Erythroblast (primary cell): ENCODE measurements at regions not wholly inside any gene's neighbourhood (a gene's known extent, or its start where the extent isn't known, plus 50 kb on each side); places are given as distances from the start of the nearest gene placed in this dataset.

Experiments used
- GATA1 ChIP-seq: IDR thresholded peaks from 2 replicates; pipeline ENCODE4 v1.6.1; 2011; ENCODE audit warnings: low read depth, mild to moderate bottlenecking, control low read depth, low read length, moderate library complexity
- POLR2A ChIP-seq: IDR thresholded peaks from 2 replicates; pipeline ENCODE4 v1.6.1; 2011; ENCODE audit warnings: mild to moderate bottlenecking, low read length

DNA sequence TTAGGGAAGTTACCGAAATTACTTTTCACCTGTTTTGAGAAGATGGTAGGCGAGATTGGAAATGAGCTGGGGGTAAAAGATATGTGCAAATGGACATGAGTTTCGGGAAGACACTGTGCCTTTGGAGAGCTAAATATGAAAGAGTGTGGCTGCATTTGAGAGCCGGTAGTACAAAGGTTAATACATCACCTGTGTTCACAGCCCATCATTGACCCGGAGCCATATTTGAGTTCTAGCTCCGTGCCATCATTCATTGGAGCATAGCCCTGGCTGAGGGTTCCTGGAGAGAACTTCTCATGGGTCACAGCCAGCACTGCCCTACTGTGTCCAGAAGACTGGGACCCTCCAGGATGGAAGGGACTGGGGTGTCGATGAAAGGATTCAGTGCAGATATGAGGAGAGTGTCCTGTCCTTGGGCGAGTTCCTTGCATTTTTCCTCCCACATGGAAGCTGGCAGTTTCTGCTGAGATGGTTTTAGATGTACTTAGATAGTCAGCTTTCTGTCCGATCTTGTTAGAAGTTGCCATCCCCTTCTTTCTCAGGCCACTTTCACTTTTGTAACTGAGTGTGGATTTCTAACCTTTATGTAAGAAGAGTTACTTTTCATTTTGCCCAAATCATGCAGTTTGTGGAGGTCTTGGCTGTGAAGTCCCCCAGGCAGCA is 138.8 kb downstream of the JCAD start:
- TF ChIP-seq POLR2A, result no peak
- no peak for TF ChIP-seq GATA1
